MM.1S (cell line): ENCODE measurements at regions not wholly inside any gene's neighbourhood (a gene's known extent, or its start where the extent isn't known, plus 50 kb on each side); places are given as distances from the start of the nearest gene placed in this dataset.
A peak's percentile ranks its signal among the peaks of the same experiment; 100 is the strongest.
"Not testable (repeated sequence)": the region's sequence is repeated elsewhere in the genome, so short reads cannot be mapped to it uniquely, and the experiment has no call there.

ENCODE experiments used
- DNase-seq: peaks from one replicate; pipeline ENCODE4 v3.0.0-alpha.2; 2015
- H2AFZ ChIP-seq: fragments of 300-600 bp; sonication (generic); 2 replicates; pipeline ENCODE4 v1.6.0; 2016; ENCODE audit warnings: antibody characterized with exemption, low read length
- H3F3A ChIP-seq: fragments of 300-600 bp; sonication (generic); 2 replicates; pipeline ENCODE4 v1.6.1; 2016; ENCODE audit warnings: mild to moderate bottlenecking, antibody characterized with exemption, low read length, moderate library complexity, mixed read lengths; ENCODE audit not compliant: insufficient read depth
- H3K27ac ChIP-seq: fragments of 300-600 bp; sonication (generic); 2 replicates; pipeline ENCODE4 v1.5.1; 2016; ENCODE audit warnings: mild to moderate bottlenecking, low read length
- H3K27me3 ChIP-seq: fragments of 300-600 bp; sonication (generic); replicated peaks from 2 replicates; pipeline ENCODE4 v1.6.0; 2016; ENCODE audit warnings: low read length; ENCODE audit not compliant: insufficient read depth
- H3K36me3 ChIP-seq: fragments of 300-600 bp; sonication (generic); replicated peaks from 2 replicates; pipeline ENCODE4 v1.6.1; 2016; ENCODE audit warnings: mild to moderate bottlenecking, low read length, mixed read lengths; ENCODE audit not compliant: insufficient read depth
- H3K4me1 ChIP-seq: fragments of 300-600 bp; sonication (generic); 2 replicates; pipeline ENCODE4 v1.6.1; 2016; ENCODE audit warnings: low read length, mixed read lengths
- H3K4me2 ChIP-seq: fragments of 300-600 bp; sonication (generic); 2 replicates; pipeline ENCODE4 v1.6.0; 2016; ENCODE audit warnings: low read depth, low read length
- H3K4me3 ChIP-seq: fragments of 300-600 bp; sonication (generic); 2 replicates; pipeline ENCODE4 v1.5.1; 2016; ENCODE audit warnings: low read length, mixed read lengths
- H3K79me2 ChIP-seq: fragments of 300-600 bp; sonication (generic); 2 replicates; pipeline ENCODE4 v1.6.1; 2016; ENCODE audit warnings: mixed run types, low read length, mixed read lengths
- H3K9ac ChIP-seq: fragments of 300-600 bp; sonication (generic); 2 replicates; pipeline ENCODE4 v1.6.1; 2016; ENCODE audit warnings: low read length, mixed read lengths
- H3K9me2 ChIP-seq: fragments of 300-600 bp; sonication (generic); replicated peaks from 2 replicates; pipeline ENCODE4 v1.6.1; 2016; ENCODE audit warnings: mild to moderate bottlenecking, low read length, mixed read lengths; ENCODE audit not compliant: insufficient read depth
- H3K9me3 ChIP-seq: fragments of 300-600 bp; sonication (generic); replicated peaks from 2 replicates; pipeline ENCODE4 v1.6.1; 2016; ENCODE audit warnings: mild to moderate bottlenecking, low read length, mixed read lengths; ENCODE audit not compliant: insufficient read depth
- H4K20me1 ChIP-seq: fragments of 300-600 bp; sonication (generic); 2 replicates; pipeline ENCODE4 v1.6.1; 2016; ENCODE audit warnings: mild to moderate bottlenecking, low read length, moderate library complexity, mixed read lengths; ENCODE audit not compliant: insufficient read depth
- CTCF ChIP-seq: fragments of 300-600 bp; sonication (generic); IDR thresholded peaks from 2 replicates; pipeline ENCODE4 v1.5.1; 2016; ENCODE audit warnings: antibody characterized with exemption, low read length, mixed read lengths
- EZH2 ChIP-seq: fragments of 300-600 bp; sonication (generic); optimal IDR thresholded peaks from 2 replicates; pipeline ENCODE3; 2017; ENCODE audit warnings: low read depth, mild to moderate bottlenecking, antibody characterized with exemption, low read length, mixed read lengths
- EZH2phosphoT487 ChIP-seq: fragments of 300-600 bp; sonication (generic); IDR thresholded peaks from 2 replicates; pipeline ENCODE4 v1.6.1; 2018; ENCODE audit warnings: antibody characterized with exemption, low read length

- Histone ChIP-seq H3F3A (0 out of 2 replicates have a peak, but pooled peaks cover 2% of the 10 kb centered on the region), H2AFZ (peak overlapping the region; percentile 61), H3K9ac (no peak overlapping the region), H3K4me3 (peak overlapping the region; percentile 58), H3K36me3 (no peaks in the 10 kb centered on the region), H3K4me2 (peak overlapping the region; percentile 74), H3K9me3 (no peaks in the 10 kb centered on the region), H3K9me2 (no peaks in the 10 kb centered on the region), H3K27me3 (peaks cover 50% of the 10 kb centered on the region), H3K79me2 (no peaks in the 10 kb centered on the region), H3K4me1 (no peaks in the 10 kb centered on the region), H4K20me1 (no peaks in the 10 kb centered on the region), H3K27ac (no peak overlapping the region)
- no peak for TF ChIP-seq EZH2
- no peak for TF ChIP-seq EZH2phosphoT487
- TF ChIP-seq CTCF, result no peak
- no peak for DNase-seq
Measured at GRCh38 chr4:82284475-82284857, 89.3 kb downstream of the HNRNPD start.

- TF ChIP-seq EZH2 (no peak), CTCF (no peak), EZH2phosphoT487 (no peak)
- H3K36me3 ChIP-seq, result no peaks in the 10 kb centered on the region
- H3K9me2 ChIP-seq, result no peaks in the 10 kb centered on the region
- no peaks in the 10 kb centered on the region for H4K20me1 ChIP-seq
- H3K4me3 ChIP-seq, result no peak overlapping the region
- no peak overlapping the region for H2AFZ ChIP-seq
- no peaks in the 10 kb centered on the region for H3K9me3 ChIP-seq
- peaks cover 34% of the 10 kb centered on the region for H3K27me3 ChIP-seq
- no peak overlapping the region for H3K27ac ChIP-seq
- DNase-seq, result no peak
- H3F3A ChIP-seq, result 0 out of 2 replicates have a peak, but pooled peaks cover 2% of the 10 kb centered on the region
- no peak overlapping the region for H3K9ac ChIP-seq
- H3K4me1 ChIP-seq, result no peaks in the 10 kb centered on the region
- no peak overlapping the region for H3K4me2 ChIP-seq
- H3K79me2 ChIP-seq, result no peaks in the 10 kb centered on the region
Measured at GRCh38 chr4:82282875-82283274, 90.9 kb downstream of the HNRNPD start.

- not testable (repeated sequence) for H3K36me3 ChIP-seq, H3K4me3 ChIP-seq, H3K4me2 ChIP-seq, H3K27ac ChIP-seq, H3K4me1 ChIP-seq, H4K20me1 ChIP-seq, DNase-seq, H3K9ac ChIP-seq, H3K79me2 ChIP-seq, H3F3A ChIP-seq, H3K9me2 ChIP-seq, H2AFZ ChIP-seq, H3K9me3 ChIP-seq
- peaks cover 16% of the 10 kb centered on the region for H3K27me3 ChIP-seq
Measured at GRCh38 chr4:82279550-82279949, 94.2 kb downstream of the HNRNPD start.

- Histone ChIP-seq H3K4me1 (no peaks in the 10 kb centered on the region), H3K36me3 (no peaks in the 10 kb centered on the region), H4K20me1 (no peaks in the 10 kb centered on the region), H3K27ac (no peak overlapping the region), H3K9me2 (no peaks in the 10 kb centered on the region), H3F3A (no peaks in the 10 kb centered on the region), H3K4me3 (no peak overlapping the region), H3K4me2 (no peak overlapping the region), H3K9me3 (no peaks in the 10 kb centered on the region), H3K9ac (no peak overlapping the region), H3K27me3 (no peaks in the 10 kb centered on the region), H3K79me2 (no peaks in the 10 kb centered on the region), H2AFZ (no peak overlapping the region)
- no peak for DNase-seq
- TF ChIP-seq EZH2 (no peak), CTCF (no peak), EZH2phosphoT487 (no peak)
Measured at GRCh38 chr4:82276332-82276640, 97.5 kb downstream of the HNRNPD start.
